Neuronal stem cell (in vitro differentiated cells): ENCODE measurements at regions not wholly inside any gene's neighbourhood (a gene's known extent, or its start where the extent isn't known, plus 50 kb on each side); places are given as distances from the start of the nearest gene placed in this dataset.

ENCODE experiments used
- DNase-seq: peaks from one replicate; pipeline ENCODE4 v3.0.0-alpha.2; 2013; ENCODE audit warnings: low spot score
- H2AFZ ChIP-seq: one replicate; pipeline ENCODE4 v1.6.1; 2013; ENCODE audit warnings: mild to moderate bottlenecking, low read length, inconsistent platforms
- H2AK5ac ChIP-seq: 2 replicates; pipeline ENCODE4 v1.6.1; 2013; ENCODE audit warnings: low read depth, mild to moderate bottlenecking, inconsistent platforms, low read length, moderate library complexity, mixed read lengths
- H2BK120ac ChIP-seq: 2 replicates; pipeline ENCODE4 v1.6.1; 2013; ENCODE audit warnings: low read depth, mild to moderate bottlenecking, inconsistent platforms, low read length, moderate library complexity, mixed read lengths
- H2BK12ac ChIP-seq: one replicate; pipeline ENCODE4 v1.6.1; 2013; ENCODE audit warnings: low read length, inconsistent platforms
- H2BK15ac ChIP-seq: 2 replicates; pipeline ENCODE4 v1.6.1; 2013; ENCODE audit warnings: mild to moderate bottlenecking, low read length, inconsistent platforms, mixed read lengths
- H2BK5ac ChIP-seq: one replicate; pipeline ENCODE4 v1.6.1; 2013; ENCODE audit warnings: inconsistent platforms, mild to moderate bottlenecking, low read length, moderate library complexity
- H3K14ac ChIP-seq: one replicate; pipeline ENCODE4 v1.6.1; 2013; ENCODE audit warnings: low read length, inconsistent platforms
- H3K18ac ChIP-seq: 2 replicates; pipeline ENCODE4 v1.6.1; 2013; ENCODE audit warnings: low read length, inconsistent platforms
- H3K23ac ChIP-seq: 2 replicates; pipeline ENCODE4 v1.6.1; 2013; ENCODE audit warnings: low read depth, mild to moderate bottlenecking, mixed read lengths, low read length, inconsistent platforms; ENCODE audit not compliant: poor library complexity
- H3K27ac ChIP-seq: replicated peaks from 3 replicates; pipeline ENCODE4 v1.5.1; 2013; ENCODE audit warnings: low read length, inconsistent platforms
- H3K27me3 ChIP-seq, 3 experiments: 2 replicates each; pipeline ENCODE4 v1.6.1; 2013; ENCODE audit warnings: low read length in 3 of 3, mild to moderate bottlenecking in 2 of 3, inconsistent platforms in 1 of 3, low read depth in 1 of 3, mixed read lengths in 1 of 3, moderate library complexity in 1 of 3; ENCODE audit not compliant: control insufficient read depth in 3 of 3, insufficient read depth in 3 of 3
- H3K36me3 ChIP-seq, 2 donors: replicated peaks in 1 of 2; 2 replicates each; pipeline ENCODE4 v1.6.1; 2013; ENCODE audit warnings: low read length in 2 of 2; ENCODE audit not compliant: control insufficient read depth in 2 of 2, insufficient read depth in 2 of 2
- H3K4ac ChIP-seq: 2 replicates; pipeline ENCODE4 v1.6.1; 2013; ENCODE audit warnings: inconsistent platforms, mild to moderate bottlenecking, low read length, moderate library complexity
- H3K4me1 ChIP-seq, 2 donors: 1 replicate in 1 of 2; 2 replicates in 1 of 2; pipeline ENCODE4 v1.6.1; 2013; ENCODE audit warnings: low read length in 2 of 2, low read depth in 1 of 2; ENCODE audit not compliant: control insufficient read depth in 2 of 2, insufficient read depth in 1 of 2
- H3K4me2 ChIP-seq: one replicate; pipeline ENCODE4 v1.6.1; 2013; ENCODE audit warnings: mild to moderate bottlenecking, low read length, inconsistent platforms; ENCODE audit not compliant: insufficient read depth, poor library complexity, severe bottlenecking
- H3K4me3 ChIP-seq, 2 donors: 2 replicates each; pipeline ENCODE4 v1.5.1; 2013; ENCODE audit warnings: low read length in 2 of 2, mild to moderate bottlenecking in 2 of 2, inconsistent platforms in 1 of 2, moderate library complexity in 1 of 2
- H3K79me1 ChIP-seq: one replicate; pipeline ENCODE4 v1.6.1; 2013; ENCODE audit warnings: low read depth, mild to moderate bottlenecking, inconsistent platforms, low read length, moderate library complexity
- H3K9ac ChIP-seq: one replicate; pipeline ENCODE4 v1.6.1; 2013; ENCODE audit warnings: mild to moderate bottlenecking, low read depth, low read length, inconsistent platforms; ENCODE audit not compliant: poor library complexity
- H3K9me3 ChIP-seq, 2 donors: replicated peaks in 1 of 2; 2 replicates each; pipeline versions ENCODE3 to v1.6.1; 2013; ENCODE audit warnings: low read length in 2 of 2, mild to moderate bottlenecking in 2 of 2, inconsistent platforms in 1 of 2, low read depth in 1 of 2, mixed read lengths in 1 of 2, moderate library complexity in 1 of 2; ENCODE audit not compliant: control insufficient read depth in 2 of 2, insufficient read depth in 1 of 2
- H4K8ac ChIP-seq: one replicate; pipeline ENCODE4 v1.6.1; 2013; ENCODE audit warnings: low read depth, mild to moderate bottlenecking, inconsistent platforms, low read length, moderate library complexity
- H4K91ac ChIP-seq: one replicate; pipeline ENCODE4 v1.6.1; 2013; ENCODE audit warnings: low read length, low read depth, mild to moderate bottlenecking, inconsistent platforms; ENCODE audit not compliant: poor library complexity
- WGBS, 2 donors: extraction: QIAGEN DNeasy Blood & Tissue Kit; methylation state at CpG; one replicate each; pipeline ENCODE4 v1.1.7; 2013; ENCODE audit warnings: missing lambda C conversion rate in 2 of 2, mixed read lengths in 1 of 2; ENCODE audit not compliant: insufficient read length in 2 of 2, insufficient replicate concordance in 1 of 2; ENCODE audit errors: extremely low coverage in 2 of 2; 5-methylcytosine and 5-hydroxymethylcytosine counted together

DNA sequence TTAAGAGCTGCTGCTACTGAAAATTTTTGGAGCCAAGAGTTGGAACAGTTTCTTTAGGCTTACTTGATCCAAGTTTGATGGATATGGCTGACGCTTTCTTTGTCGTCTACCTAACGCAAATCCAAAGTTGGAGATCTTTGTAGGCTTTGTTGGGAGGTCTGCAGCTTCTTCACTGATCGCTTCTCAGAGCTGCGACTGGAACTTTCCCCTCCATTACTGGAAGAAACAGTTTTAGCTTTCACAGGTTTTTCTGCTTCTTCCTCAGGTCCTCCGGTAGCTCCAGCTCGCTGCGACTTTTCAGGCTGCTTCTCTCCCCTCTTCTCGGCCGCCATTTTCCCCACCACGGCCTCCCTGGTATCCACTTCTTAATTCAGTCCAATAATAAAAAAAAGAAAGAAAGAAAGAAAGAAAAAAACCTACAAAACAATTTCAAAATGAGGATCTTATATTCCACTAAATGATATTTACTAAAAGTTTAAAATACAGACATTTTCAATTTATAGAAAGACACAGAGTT is 178.1 kb upstream of the HMGA2 start:
- no peaks in the 10 kb centered on the region for H3K4me1 ChIP-seq
- no peak overlapping the region for H4K8ac ChIP-seq
- H2AFZ ChIP-seq: no peak overlapping the region
- H3K9me3 ChIP-seq: peaks cover 0 to 8% of the 10 kb centered on the region in 2 donors
- H3K79me1 ChIP-seq: no peaks in the 10 kb centered on the region
- no peak overlapping the region for H3K4ac ChIP-seq
- no peak overlapping the region for H2BK15ac ChIP-seq
- no peak overlapping the region for H2AK5ac ChIP-seq
- no peak for DNase-seq
- no peak overlapping the region for H3K27ac ChIP-seq
- H2BK5ac ChIP-seq: no peak overlapping the region
- no peaks in the 10 kb centered on the region for H3K36me3 ChIP-seq
- no peak overlapping the region for H2BK12ac ChIP-seq
- H3K23ac ChIP-seq: no peak overlapping the region
- H3K18ac ChIP-seq: no peak overlapping the region
- no peak overlapping the region for H2BK120ac ChIP-seq
- no peak overlapping the region for H3K4me2 ChIP-seq
- no peaks in the 10 kb centered on the region for H3K27me3 ChIP-seq
- no CpG with 5 or more reads among the region's 11 CpGs for WGBS, 2 donors
- H4K91ac ChIP-seq: no peak overlapping the region
- H3K9ac ChIP-seq: no peak overlapping the region
- H3K14ac ChIP-seq: no peak overlapping the region
- H3K4me3 ChIP-seq: no peak overlapping the region

DNA sequence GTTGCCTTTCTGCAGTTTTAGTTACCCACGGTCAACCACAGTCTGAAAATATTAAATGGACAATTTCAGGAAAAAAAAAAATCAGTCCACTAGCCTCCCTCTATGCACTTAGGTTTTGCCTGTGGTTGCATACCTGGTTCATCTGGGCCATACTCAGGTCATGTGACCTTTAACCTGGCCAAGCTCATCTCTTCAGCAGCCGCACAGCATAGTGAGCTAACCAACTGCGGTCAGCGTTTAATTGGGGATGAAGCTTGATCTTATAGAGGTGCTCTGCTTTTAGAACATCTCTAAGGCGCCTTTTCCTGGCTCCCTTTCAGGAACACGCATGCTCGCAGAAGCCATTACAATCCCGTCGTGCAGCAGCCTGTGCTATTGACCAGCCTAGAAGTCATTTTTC is 177.2 kb upstream of the HMGA2 start:
- Histone ChIP-seq H3K9me3 (peaks cover 0 to 8% of the 10 kb centered on the region in 2 donors), H3K27me3 (no peaks in the 10 kb centered on the region)
- no CpG with 5 or more reads among the region's 9 CpGs for WGBS, 2 donors

DNA sequence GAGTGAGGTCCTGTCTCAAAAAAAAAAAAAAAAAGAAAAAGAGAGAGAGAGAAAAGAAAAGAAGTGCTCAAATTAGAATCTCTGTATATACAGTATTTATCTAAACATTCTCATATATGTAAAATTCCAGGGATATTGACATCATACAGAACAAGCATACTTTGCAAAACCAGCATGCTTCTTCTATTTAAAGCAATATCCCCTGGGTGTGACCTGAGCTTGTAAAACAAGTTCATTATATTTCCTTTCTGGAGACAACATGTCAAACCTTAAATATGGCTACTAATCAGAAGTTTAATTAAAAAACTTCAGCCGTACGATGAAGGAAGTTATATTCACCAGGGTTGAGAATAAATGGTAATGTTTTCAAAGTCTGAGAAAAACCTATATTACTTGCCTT is 175.8 kb upstream of the HMGA2 start:
- Histone ChIP-seq H4K8ac (no peak overlapping the region), H3K4ac (no peak overlapping the region), H2BK12ac (no peak overlapping the region), H2BK5ac (no peak overlapping the region), H3K4me3 (no peak overlapping the region), H2AFZ (no peak overlapping the region), H4K91ac (no peak overlapping the region), H3K4me1 (no peaks in the 10 kb centered on the region), H3K9me3 (peaks cover 0 to 8% of the 10 kb centered on the region in 2 donors), H3K18ac (no peak overlapping the region), H2AK5ac (no peak overlapping the region), H3K23ac (no peak overlapping the region), H3K4me2 (no peak overlapping the region), H2BK15ac (no peak overlapping the region), H3K36me3 (no peaks in the 10 kb centered on the region), H3K14ac (no peak overlapping the region), H3K9ac (no peak overlapping the region), H3K27ac (no peak overlapping the region), H3K79me1 (no peaks in the 10 kb centered on the region), H2BK120ac (no peak overlapping the region), H3K27me3 (no peaks in the 10 kb centered on the region)
- no peak for DNase-seq
- no CpG with 5 or more reads among the region's 2 CpGs for WGBS, 2 donors

More for the DNA sequence above, 177.2 kb upstream of the HMGA2 start:
- Histone ChIP-seq H2BK5ac (no peak overlapping the region), H4K8ac (no peak overlapping the region), H2AK5ac (no peak overlapping the region), H4K91ac (no peak overlapping the region), H3K4me3 (peak overlapping the region in 1 of 2 donors; percentile 25), H2AFZ (no peak overlapping the region), H3K9ac (no peak overlapping the region), H3K4me2 (no peak overlapping the region), H3K18ac (no peak overlapping the region), H3K27ac (no peak overlapping the region), H2BK12ac (no peak overlapping the region), H3K14ac (no peak overlapping the region), H3K23ac (no peak overlapping the region), H3K4ac (no peak overlapping the region), H3K36me3 (no peaks in the 10 kb centered on the region), H2BK15ac (no peak overlapping the region), H3K4me1 (no peaks in the 10 kb centered on the region), H2BK120ac (no peak overlapping the region), H3K79me1 (no peaks in the 10 kb centered on the region)
- no peak for DNase-seq

DNA sequence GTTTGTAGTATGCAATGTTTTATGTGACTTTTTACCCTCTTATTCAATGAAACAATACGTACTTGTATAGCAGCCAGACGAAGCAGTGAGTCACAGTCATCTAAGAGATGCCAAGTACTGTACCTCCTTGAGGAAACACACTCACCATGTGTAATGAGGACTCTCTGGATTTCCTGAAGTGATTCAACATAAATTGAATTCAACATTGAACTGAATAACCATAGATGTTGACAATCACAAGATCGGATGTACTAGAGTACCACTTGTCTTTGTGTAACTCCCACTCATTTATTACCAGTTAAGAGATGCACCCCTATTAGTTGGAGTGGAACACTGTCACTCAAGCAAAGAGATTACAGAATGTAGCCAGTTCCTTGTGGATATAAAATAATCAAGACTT is 175.2 kb upstream of the HMGA2 start:
- Histone ChIP-seq H4K8ac (no peak overlapping the region), H3K4ac (no peak overlapping the region), H3K27me3 (no peaks in the 10 kb centered on the region), H2BK12ac (no peak overlapping the region), H2BK15ac (no peak overlapping the region), H3K18ac (no peak overlapping the region), H4K91ac (no peak overlapping the region), H3K79me1 (no peaks in the 10 kb centered on the region), H3K9ac (no peak overlapping the region), H2BK120ac (no peak overlapping the region), H2AK5ac (no peak overlapping the region), H3K23ac (no peak overlapping the region), H2AFZ (no peak overlapping the region), H3K4me3 (no peak overlapping the region), H2BK5ac (no peak overlapping the region), H3K4me2 (no peak overlapping the region), H3K14ac (no peak overlapping the region), H3K36me3 (no peaks in the 10 kb centered on the region), H3K27ac (no peak overlapping the region), H3K9me3 (peaks cover 0 to 8% of the 10 kb centered on the region in 2 donors), H3K4me1 (no peaks in the 10 kb centered on the region)
- DNase-seq: no peak
- WGBS, 2 donors: no CpG with 5 or more reads among the region's 3 CpGs
